ENCODE measurements at regions not wholly inside any gene's neighbourhood (a gene's known extent, or its start where the extent isn't known, plus 50 kb on each side); places are given as distances from the start of the nearest gene placed in this dataset.

DNA sequence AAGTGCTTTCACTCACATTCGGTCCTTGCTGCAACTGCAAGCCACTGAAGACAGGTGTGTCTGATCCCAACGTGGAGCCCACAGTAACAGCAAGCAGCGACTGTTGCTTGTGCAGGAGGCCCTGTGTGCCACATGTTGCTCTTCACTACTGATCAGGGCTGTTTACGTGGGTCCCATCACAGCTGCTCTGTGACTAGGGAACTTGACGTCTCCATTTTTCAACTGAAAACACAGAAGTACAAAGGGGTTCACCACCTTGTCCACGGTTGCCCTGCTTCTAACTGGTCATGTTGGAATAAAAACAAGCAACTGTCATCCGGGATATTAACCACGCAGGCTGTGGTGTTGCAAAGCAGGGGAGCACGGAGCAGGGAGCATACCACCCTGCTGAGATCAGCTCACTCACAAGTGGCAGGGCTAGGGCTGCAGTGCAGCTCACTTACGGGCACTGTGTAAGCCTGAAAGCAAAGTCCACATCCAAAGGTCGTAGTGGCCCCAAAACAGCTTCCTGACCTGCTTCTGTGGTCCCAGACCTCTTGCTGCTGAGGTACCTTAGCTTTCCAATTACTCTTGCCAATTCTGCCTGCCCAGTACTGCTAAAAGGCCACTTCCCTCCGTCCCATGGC is 105.8 kb upstream of the DUSP22 start:
- intact Hi-C loops (cut with micrococcal nuclease), result no loop called here
- no peaks in the 10 kb centered on the region for H3K36me3 Mint-ChIP-seq (ENCODE audit: low read depth)
- DNase-seq (ENCODE audit: low spot score), result no peak
- no peaks in the 10 kb centered on the region for H3K27me3 Mint-ChIP-seq (ENCODE audit: low read depth)
- no peaks in the 10 kb centered on the region for H3K9me3 Mint-ChIP-seq
- peaks cover 42% of the 10 kb centered on the region for H3K4me1 Mint-ChIP-seq (ENCODE audit: low read depth)
- H3K27ac Mint-ChIP-seq, result no peak overlapping the region
- H3K4me3 Mint-ChIP-seq (ENCODE audit: low read depth), result no peak overlapping the region

DNA sequence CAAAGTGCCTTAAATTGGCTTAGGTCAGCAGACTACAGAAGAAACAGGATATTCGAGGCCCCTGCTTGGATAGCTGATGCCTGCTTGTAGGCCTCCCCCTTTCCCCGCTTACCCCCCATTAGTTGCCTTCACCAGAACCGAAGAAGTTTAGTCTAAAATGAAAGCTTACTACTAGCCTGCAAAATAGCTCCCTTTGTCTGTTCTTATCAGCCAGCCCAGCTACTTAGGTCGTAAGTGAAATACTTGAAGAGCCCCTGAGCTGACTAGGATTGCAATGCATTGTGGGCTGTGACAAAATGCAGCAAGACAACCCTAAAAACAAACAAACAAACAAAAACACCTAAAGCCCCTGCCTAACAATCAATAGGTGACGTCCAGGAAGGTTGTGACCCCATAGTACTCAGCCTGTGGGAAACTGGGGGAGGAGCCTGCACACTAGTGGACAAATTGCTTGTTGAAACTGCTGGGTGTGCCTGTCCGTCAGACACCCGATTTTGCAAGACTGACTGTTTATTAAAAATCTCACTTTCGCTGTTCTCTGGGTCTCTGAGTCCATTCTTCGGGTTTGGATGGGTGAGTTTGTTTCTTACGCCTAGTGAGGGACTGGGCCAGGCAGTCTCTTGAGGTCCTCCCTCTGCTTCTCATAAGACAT is 105.0 kb upstream of the DUSP22 start:
- intact Hi-C loops (cut with micrococcal nuclease), result no loop called here
- Mint-ChIP-seq H3K9me3 (no peaks in the 10 kb centered on the region), H3K27me3 (ENCODE audit: low read depth) (no peaks in the 10 kb centered on the region), H3K27ac (no peak overlapping the region), H3K36me3 (ENCODE audit: low read depth) (no peaks in the 10 kb centered on the region), H3K4me3 (ENCODE audit: low read depth) (no peak overlapping the region), H3K4me1 (ENCODE audit: low read depth) (peaks cover 40% of the 10 kb centered on the region)
- no peak for DNase-seq (ENCODE audit: low spot score)

DNA sequence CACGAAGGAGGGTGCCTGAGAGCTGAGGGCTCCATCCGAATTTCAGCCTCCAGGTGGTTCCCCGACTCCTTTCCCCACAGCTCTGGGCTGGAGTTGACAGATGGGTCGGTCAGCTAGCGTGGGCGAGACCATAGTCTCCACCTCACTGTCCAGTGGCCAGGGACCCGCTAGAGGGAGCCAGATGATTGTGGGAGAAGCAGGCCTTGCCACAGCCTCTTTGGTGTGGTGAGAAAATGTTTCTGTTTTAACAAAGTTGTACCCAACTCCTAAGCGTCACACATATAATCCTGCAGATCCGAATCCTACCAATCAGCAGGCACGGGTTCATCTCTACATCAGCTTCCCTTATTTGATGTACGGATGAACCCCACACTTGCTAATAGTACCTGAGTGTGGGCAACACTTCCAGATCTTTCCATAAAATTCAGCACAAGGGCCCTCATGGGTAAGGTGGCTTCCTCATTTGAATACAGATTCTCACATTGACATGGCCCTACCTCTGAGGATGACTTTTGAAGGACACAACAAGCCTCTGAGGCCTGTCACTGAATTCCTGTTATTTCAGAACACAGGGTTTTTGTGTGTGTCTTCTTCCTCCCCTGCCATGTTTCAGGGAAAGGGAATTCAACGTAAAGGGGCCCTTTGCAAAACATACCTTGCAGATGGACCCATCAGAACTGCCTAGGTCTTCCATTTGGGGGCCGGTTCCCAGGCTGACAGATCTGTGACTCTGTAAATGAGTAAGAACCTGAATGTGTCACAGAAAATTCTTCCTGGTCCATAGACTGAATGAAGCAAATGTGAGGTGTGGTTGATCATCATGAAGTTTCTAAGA is 103.2 kb upstream of the DUSP22 start:
- H3K9me3 Mint-ChIP-seq, result no peaks in the 10 kb centered on the region
- intact Hi-C loops (cut with micrococcal nuclease), result loop anchor here (1.0 to 2.0 kb wide), 8 partner anchors 32 to 360 kb away; partner anchors contain the start of gene DUSP22
- DNase-seq (ENCODE audit: low spot score), result peak; percentile 77
- peaks cover 46% of the 10 kb centered on the region for H3K4me1 Mint-ChIP-seq (ENCODE audit: low read depth)
- peak overlapping the region; percentile 20 for H3K4me3 Mint-ChIP-seq (ENCODE audit: low read depth)
- H3K36me3 Mint-ChIP-seq (ENCODE audit: low read depth), result no peaks in the 10 kb centered on the region
- H3K27me3 Mint-ChIP-seq (ENCODE audit: low read depth), result no peaks in the 10 kb centered on the region
- peak overlapping the region; percentile 71 for H3K27ac Mint-ChIP-seq

DNA sequence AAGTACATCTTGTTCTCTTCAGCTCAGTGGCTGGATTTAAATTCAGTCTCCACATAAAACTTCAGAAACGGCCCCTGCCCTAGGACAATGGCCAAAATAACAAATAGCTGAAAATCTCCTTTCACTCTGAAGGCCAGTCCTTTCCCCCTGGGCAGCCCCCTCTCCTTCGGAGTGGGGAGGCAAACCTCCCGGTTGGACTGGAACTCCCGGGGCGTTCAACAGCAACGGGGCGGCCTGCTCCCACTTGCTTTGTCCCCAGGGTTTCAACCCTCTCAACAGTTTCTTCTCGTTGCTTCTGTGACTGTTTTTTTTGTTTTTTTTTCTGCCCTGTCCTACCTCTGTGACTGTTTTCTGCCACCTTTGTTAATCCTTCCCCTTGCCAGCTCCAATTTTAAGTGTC is 102.6 kb upstream of the DUSP22 start:
- H3K4me1 Mint-ChIP-seq (ENCODE audit: low read depth), result peaks cover 46% of the 10 kb centered on the region
- intact Hi-C loops (cut with micrococcal nuclease), result loop anchor here (1.0 to 2.0 kb wide), 8 partner anchors 32 to 359 kb away; partner anchors contain the start of gene DUSP22
- peak overlapping the region; percentile 81 for H3K27ac Mint-ChIP-seq
- no peaks in the 10 kb centered on the region for H3K9me3 Mint-ChIP-seq
- H3K27me3 Mint-ChIP-seq (ENCODE audit: low read depth), result no peaks in the 10 kb centered on the region
- no peaks in the 10 kb centered on the region for H3K36me3 Mint-ChIP-seq (ENCODE audit: low read depth)
- peak overlapping the region; percentile 27 for H3K4me3 Mint-ChIP-seq (ENCODE audit: low read depth)
- DNase-seq (ENCODE audit: low spot score), result no peak

DNA sequence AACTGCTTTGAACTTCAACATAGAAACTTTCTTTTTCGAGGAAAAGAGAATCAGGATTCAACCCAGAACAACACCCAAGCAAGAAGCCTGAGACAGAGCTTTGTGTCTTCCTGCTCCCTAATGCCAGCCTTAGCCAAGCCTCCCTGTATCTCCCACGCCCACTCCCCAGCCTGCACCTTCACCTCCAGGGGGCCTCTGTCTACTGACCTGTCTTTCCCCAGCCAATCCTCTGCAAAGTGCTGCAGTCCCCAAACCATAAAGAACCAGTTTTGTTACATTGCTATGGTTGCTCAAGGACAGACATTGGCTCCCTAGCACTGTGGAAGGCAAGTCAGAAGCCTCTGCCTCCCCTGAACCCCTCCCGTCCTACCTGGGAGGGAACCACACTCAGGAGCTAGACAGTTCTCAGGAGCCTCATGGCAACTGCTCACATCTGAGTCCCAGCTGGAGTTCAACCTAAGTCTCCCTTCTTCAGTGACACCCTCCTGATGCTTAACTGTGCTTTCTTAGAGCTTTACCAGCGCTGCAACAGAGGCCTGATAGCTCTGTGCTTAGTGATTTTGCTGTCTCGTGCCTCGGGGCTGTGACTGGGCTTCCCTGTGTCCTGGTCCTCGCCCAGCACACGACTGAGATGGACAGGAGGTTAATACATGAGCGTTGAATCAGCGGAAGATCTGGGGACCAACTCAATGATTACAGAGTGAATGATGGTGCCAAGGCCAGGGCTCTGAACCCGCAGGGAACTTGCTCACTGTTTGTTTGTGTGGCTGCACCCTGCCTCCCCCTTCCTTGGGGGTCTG is 101.5 kb upstream of the DUSP22 start:
- H3K4me3 Mint-ChIP-seq (ENCODE audit: low read depth), result no peak overlapping the region
- no peak for DNase-seq (ENCODE audit: low spot score)
- no peaks in the 10 kb centered on the region for H3K36me3 Mint-ChIP-seq (ENCODE audit: low read depth)
- H3K27me3 Mint-ChIP-seq (ENCODE audit: low read depth), result no peaks in the 10 kb centered on the region
- peaks cover 57% of the 10 kb centered on the region for H3K4me1 Mint-ChIP-seq (ENCODE audit: low read depth)
- peak overlapping the region; percentile 60 for H3K27ac Mint-ChIP-seq
- intact Hi-C loops (cut with micrococcal nuclease), result no loop called here
- no peaks in the 10 kb centered on the region for H3K9me3 Mint-ChIP-seq

DNA sequence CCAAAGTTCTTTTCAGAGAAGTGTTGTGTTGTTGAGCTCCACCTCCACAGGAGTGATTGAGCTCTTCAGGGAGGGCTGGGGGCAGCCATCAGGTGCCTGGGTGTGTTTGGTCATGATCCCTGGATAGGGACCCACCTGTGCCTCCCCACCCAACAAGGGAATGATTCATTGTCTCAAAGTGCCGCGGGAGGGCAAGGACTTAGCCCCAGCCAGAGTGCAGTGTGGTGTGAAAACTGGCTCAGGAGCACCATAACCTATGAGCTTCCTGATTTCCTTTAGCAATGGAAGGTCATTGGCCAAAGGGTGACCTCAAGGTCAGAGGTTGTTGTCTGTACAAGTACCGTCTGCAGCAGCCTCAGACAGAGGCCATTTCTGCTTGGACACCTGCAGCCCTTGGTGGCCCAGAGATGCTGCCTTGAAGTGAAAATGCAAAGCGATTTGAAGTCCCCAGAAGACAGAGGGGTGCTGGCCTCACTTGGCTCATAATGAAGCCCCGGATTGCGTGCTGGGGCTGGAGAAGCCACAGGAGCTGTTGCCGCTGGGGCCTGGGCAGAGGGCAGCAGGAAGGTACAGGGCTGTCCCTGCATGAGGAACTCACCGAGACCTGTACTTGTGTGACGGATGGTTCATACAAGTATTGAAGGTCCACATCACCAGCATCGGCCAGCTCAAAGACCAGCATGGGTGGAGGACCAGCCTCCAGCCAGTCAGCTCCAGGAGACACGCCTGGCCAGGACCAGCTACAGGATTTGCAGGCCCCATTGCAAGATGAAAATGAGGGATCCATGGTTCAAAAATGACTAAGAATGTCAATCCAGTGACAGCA is 100.6 kb upstream of the DUSP22 start:
- H3K27ac Mint-ChIP-seq, result no peak overlapping the region
- intact Hi-C loops (cut with micrococcal nuclease), result no loop called here
- no peaks in the 10 kb centered on the region for H3K27me3 Mint-ChIP-seq (ENCODE audit: low read depth)
- DNase-seq (ENCODE audit: low spot score), result no peak
- no peaks in the 10 kb centered on the region for H3K36me3 Mint-ChIP-seq (ENCODE audit: low read depth)
- H3K9me3 Mint-ChIP-seq, result no peaks in the 10 kb centered on the region
- H3K4me3 Mint-ChIP-seq (ENCODE audit: low read depth), result no peak overlapping the region
- H3K4me1 Mint-ChIP-seq (ENCODE audit: low read depth), result peaks cover 67% of the 10 kb centered on the region

DNA sequence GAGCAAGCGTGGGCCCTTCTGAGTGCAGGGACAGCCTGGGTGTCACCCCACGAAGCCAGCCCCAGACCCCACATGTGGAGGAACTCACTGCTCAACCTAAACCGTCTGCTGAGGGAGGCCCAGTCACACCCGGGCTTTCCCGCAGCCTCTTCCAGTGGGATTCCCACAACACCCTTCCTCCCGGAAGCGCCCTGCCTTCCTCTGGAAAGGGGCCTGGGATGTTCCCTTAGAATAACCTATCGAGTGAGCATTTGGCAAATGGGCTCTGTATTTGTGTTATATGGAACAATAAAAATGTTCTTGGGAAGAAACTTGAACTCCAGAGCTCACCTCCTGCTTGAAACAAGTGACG is 100.0 kb upstream of the DUSP22 start:
- H3K36me3 Mint-ChIP-seq (ENCODE audit: low read depth), result no peaks in the 10 kb centered on the region
- no peak for DNase-seq (ENCODE audit: low spot score)
- no peak overlapping the region for H3K4me3 Mint-ChIP-seq (ENCODE audit: low read depth)
- H3K27me3 Mint-ChIP-seq (ENCODE audit: low read depth), result no peaks in the 10 kb centered on the region
- H3K27ac Mint-ChIP-seq, result no peak overlapping the region
- peaks cover 67% of the 10 kb centered on the region for H3K4me1 Mint-ChIP-seq (ENCODE audit: low read depth)
- intact Hi-C loops (cut with micrococcal nuclease), result no loop called here
- no peaks in the 10 kb centered on the region for H3K9me3 Mint-ChIP-seq

DNA sequence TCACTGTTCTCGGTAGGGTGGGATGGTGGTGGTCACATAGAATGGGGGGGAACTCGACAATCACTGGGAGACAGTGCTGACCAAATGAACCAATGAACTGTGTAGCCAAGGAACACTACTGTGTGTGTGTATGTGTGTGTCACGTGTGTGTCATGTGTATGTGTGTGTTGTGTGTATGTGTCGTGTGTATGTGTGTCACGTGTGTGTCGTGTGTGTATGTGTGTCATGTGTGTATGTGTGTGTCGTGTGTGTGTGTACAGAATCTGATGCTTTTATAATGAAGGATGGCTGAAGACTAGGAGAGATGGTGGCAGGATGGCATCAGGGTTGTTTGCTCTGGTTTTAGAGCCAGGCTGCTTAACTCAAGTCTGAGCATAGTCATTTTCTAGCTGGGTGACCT is 99.1 kb upstream of the DUSP22 start:
- Mint-ChIP-seq H3K27me3 (ENCODE audit: low read depth) (no peaks in the 10 kb centered on the region), H3K4me3 (ENCODE audit: low read depth) (no peak overlapping the region), H3K4me1 (ENCODE audit: low read depth) (peaks cover 67% of the 10 kb centered on the region), H3K27ac (peak overlapping the region; percentile 5), H3K9me3 (no peaks in the 10 kb centered on the region), H3K36me3 (ENCODE audit: low read depth) (no peaks in the 10 kb centered on the region)
- DNase-seq (ENCODE audit: low spot score), result no peak
- intact Hi-C loops (cut with micrococcal nuclease), result loop anchor here (1.0 kb wide), 1 partner anchor 32 kb away; no protein-coding TSS in a partner anchor

DNA sequence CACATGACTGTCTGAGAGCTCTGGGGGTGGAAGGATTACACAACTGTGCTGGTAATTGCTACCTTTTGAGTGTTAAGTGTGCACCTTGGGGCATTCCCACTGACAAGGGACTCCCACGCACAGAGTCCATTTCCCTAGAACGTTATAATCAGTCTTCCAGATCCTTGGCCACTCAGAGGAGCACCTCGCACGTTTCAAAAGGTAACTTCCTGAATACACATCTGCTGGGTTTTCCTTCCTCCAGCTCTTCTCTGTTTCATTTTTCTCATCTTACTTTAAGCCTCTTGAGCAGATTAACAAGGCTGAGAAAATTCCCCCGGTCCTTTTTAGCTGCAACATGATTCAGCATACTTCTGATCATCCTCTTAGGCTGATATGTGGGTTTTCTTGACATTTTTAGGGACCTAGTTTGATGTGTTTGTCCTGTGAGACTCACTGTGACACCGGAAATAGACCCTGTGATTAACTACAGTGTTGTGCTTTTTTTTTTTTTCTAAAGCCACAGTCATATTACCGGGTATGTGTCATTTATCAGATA is 98.4 kb upstream of the DUSP22 start:
- H3K36me3 Mint-ChIP-seq (ENCODE audit: low read depth), result no peaks in the 10 kb centered on the region
- H3K27me3 Mint-ChIP-seq (ENCODE audit: low read depth), result no peaks in the 10 kb centered on the region
- intact Hi-C loops (cut with micrococcal nuclease), result loop anchor here (1.0 kb wide), 3 partner anchors 31 to 145 kb away; no protein-coding TSS in a partner anchor

DNA sequence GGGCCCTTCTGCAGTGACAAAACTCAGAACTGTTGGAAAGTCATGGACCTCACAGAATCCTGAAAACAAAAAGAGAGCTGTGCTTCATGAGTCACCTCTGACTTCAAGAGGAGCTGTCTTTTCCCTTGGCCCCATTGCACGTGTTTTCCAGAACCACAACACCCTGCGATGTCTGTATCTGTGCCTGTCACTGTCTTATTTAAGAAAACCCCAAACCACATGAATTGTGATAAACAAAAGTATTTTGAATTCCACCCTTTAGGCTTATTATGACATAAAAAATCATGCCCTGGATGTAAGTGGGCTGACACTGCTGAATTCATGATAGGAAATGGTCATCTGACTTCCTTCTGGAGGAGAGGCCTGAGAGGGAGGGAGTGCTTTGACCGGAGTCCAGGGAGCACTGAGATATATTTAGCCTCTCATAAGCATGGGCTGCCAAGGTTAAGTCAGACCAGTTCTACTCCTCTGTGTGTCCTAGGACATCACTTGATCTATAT is 96.4 kb upstream of the DUSP22 start:
- H3K27me3 Mint-ChIP-seq (ENCODE audit: low read depth), result peaks cover 3% of the 10 kb centered on the region
- intact Hi-C loops (cut with micrococcal nuclease), result loop anchor here (1.0 kb wide), 3 partner anchors 13 to 40 kb away; no protein-coding TSS in a partner anchor
- no peaks in the 10 kb centered on the region for H3K36me3 Mint-ChIP-seq (ENCODE audit: low read depth)
- no peak overlapping the region for H3K4me3 Mint-ChIP-seq (ENCODE audit: low read depth)
- peak; percentile 39 for DNase-seq (ENCODE audit: low spot score)
- no peaks in the 10 kb centered on the region for H3K9me3 Mint-ChIP-seq
- H3K4me1 Mint-ChIP-seq (ENCODE audit: low read depth), result peaks cover 45% of the 10 kb centered on the region
- peak overlapping the region; percentile 17 for H3K27ac Mint-ChIP-seq

More for the DNA sequence above, 98.4 kb upstream of the DUSP22 start:
- DNase-seq (ENCODE audit: low spot score), result no peak
- peak overlapping the region; percentile 41 for H3K4me3 Mint-ChIP-seq (ENCODE audit: low read depth)
- no peaks in the 10 kb centered on the region for H3K9me3 Mint-ChIP-seq
- peak overlapping the region; percentile 59 for H3K27ac Mint-ChIP-seq
- H3K4me1 Mint-ChIP-seq (ENCODE audit: low read depth), result peaks cover 63% of the 10 kb centered on the region

DNA sequence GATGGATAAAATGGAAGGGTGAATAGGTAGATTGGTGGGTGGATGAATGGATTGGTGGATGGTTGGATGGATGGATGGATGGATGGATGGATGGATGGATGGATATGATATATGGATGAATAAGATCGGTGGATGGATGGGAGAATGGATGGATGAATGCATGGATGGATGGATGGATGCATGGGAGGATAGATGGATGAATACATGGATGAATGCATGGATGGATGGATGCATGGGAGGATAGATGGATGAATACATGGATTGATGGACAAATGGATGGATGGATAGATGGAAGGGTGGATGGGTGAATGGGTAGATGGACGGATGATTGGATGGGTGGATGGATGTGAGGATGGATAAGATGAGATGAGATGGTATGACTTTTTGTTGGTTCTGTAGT is 95.7 kb upstream of the DUSP22 start:
- no peak overlapping the region for H3K27ac Mint-ChIP-seq
- peaks cover 41% of the 10 kb centered on the region for H3K4me1 Mint-ChIP-seq (ENCODE audit: low read depth)
- no peaks in the 10 kb centered on the region for H3K9me3 Mint-ChIP-seq
- H3K4me3 Mint-ChIP-seq (ENCODE audit: low read depth), result no peak overlapping the region
- intact Hi-C loops (cut with micrococcal nuclease), result loop anchor here (1.0 kb wide), 3 partner anchors 13 to 40 kb away; no protein-coding TSS in a partner anchor
- H3K36me3 Mint-ChIP-seq (ENCODE audit: low read depth), result no peaks in the 10 kb centered on the region
- peaks cover 3% of the 10 kb centered on the region for H3K27me3 Mint-ChIP-seq (ENCODE audit: low read depth)
- DNase-seq (ENCODE audit: low spot score), result no peak
